A172 (cell line): ENCODE measurements at regions not wholly inside any gene's neighbourhood (a gene's known extent, or its start where the extent isn't known, plus 50 kb on each side); places are given as distances from the start of the nearest gene placed in this dataset.

Experiments used
- DNase-seq: peaks from one replicate; pipeline ENCODE4 v3.0.0-alpha.2; 2015; ENCODE audit warnings: low spot score

GRCh38 chr3:30354972-30355371 lies 251.4 kb upstream of the TGFBR2 start:
- DNase-seq: no peak

- DNase-seq: no peak
Measured at GRCh38 chr3:30355622-30356021, 250.8 kb upstream of the TGFBR2 start.

- DNase-seq: no peak
Measured at GRCh38 chr3:30356866-30357753, 249.3 kb upstream of the TGFBR2 start.

- DNase-seq: no peak
Measured at GRCh38 chr3:30357897-30358296, 248.5 kb upstream of the TGFBR2 start.

- DNase-seq: no peak
Measured at GRCh38 chr3:30358871-30359270, 247.5 kb upstream of the TGFBR2 start.

- no peak for DNase-seq
Measured at GRCh38 chr3:30368978-30369377, 237.4 kb upstream of the TGFBR2 start.

GRCh38 chr3:30370681-30371271 lies 235.6 kb upstream of the TGFBR2 start:
- peak; percentile 38 for DNase-seq

- no peak for DNase-seq
Measured at GRCh38 chr3:30372837-30373236, 233.6 kb upstream of the TGFBR2 start.

- DNase-seq: no peak
Measured at GRCh38 chr3:30384546-30385072, 221.8 kb upstream of the TGFBR2 start.

GRCh38 chr3:30393079-30393478 lies 213.3 kb upstream of the TGFBR2 start:
- no peak for DNase-seq

GRCh38 chr3:30397030-30397429 lies 209.4 kb upstream of the TGFBR2 start:
- no peak for DNase-seq

- no peak for DNase-seq
Measured at GRCh38 chr3:30399394-30400181, 206.8 kb upstream of the TGFBR2 start.

- no peak for DNase-seq
Measured at GRCh38 chr3:30400926-30401325, 205.5 kb upstream of the TGFBR2 start.

- DNase-seq: no peak
Measured at GRCh38 chr3:30401971-30402370, 204.4 kb upstream of the TGFBR2 start.

- no peak for DNase-seq
Measured at GRCh38 chr3:30407651-30408050, 198.8 kb upstream of the TGFBR2 start.

GRCh38 chr3:30408105-30408557 lies 198.3 kb upstream of the TGFBR2 start:
- DNase-seq: peak; percentile 14

- no peak for DNase-seq
Measured at GRCh38 chr3:30418443-30418842, 188.0 kb upstream of the TGFBR2 start.

GRCh38 chr3:30421266-30421665 lies 185.1 kb upstream of the TGFBR2 start:
- DNase-seq: no peak

GRCh38 chr3:30426293-30426993 lies 180.0 kb upstream of the TGFBR2 start:
- DNase-seq: no peak

- DNase-seq: peak; percentile 19
Measured at GRCh38 chr3:30428251-30428650, 178.2 kb upstream of the TGFBR2 start.

GRCh38 chr3:30435861-30436331 lies 170.5 kb upstream of the TGFBR2 start:
- DNase-seq: no peak
